Ascending aorta (tissue), 2 donors: ENCODE measurements at regions not wholly inside any gene's neighbourhood (a gene's known extent, or its start where the extent isn't known, plus 50 kb on each side); places are given as distances from the start of the nearest gene placed in this dataset.
"Not testable (repeated sequence)": the region's sequence is repeated elsewhere in the genome, so short reads cannot be mapped to it uniquely, and the experiment has no call there.

Experiments used
- DNase-seq, 2 donors: peaks; one replicate each; pipeline ENCODE4 v3.0.0-alpha.2; 2019; ENCODE audit warnings: low spot score in 2 of 2
- H3K27ac ChIP-seq, 2 donors: fragments of 200-600 bp; sonication (generic); one replicate each; pipeline ENCODE4 v1.5.1; 2016 to 2017; ENCODE audit warnings: mild to moderate bottlenecking in 1 of 2
- H3K27me3 ChIP-seq: fragments of 200-600 bp; sonication (generic); one replicate; pipeline ENCODE4 v1.5.1; 2017
- H3K36me3 ChIP-seq, 2 donors: fragments of 200-600 bp; sonication (generic); one replicate each; pipeline ENCODE4 v1.5.1; 2016
- H3K4me1 ChIP-seq, 2 donors: fragments of 200-600 bp; sonication (generic); one replicate each; pipeline ENCODE4 v1.5.1; 2016 to 2017; ENCODE audit warnings: mild to moderate bottlenecking in 1 of 2
- H3K4me3 ChIP-seq, 2 donors: fragments of 200-600 bp; sonication (generic); one replicate each; pipeline ENCODE4 v1.5.1; 2016 to 2017; ENCODE audit warnings: mild to moderate bottlenecking in 1 of 2
- H3K9me3 ChIP-seq, 2 donors: fragments of 200-600 bp; sonication (generic); one replicate each; pipeline ENCODE4 v1.5.1; 2016
- CTCF ChIP-seq, 3 experiments: fragments of 200-600 bp in 2 of 3; fragments of 450-650 bp in 1 of 3; sonication (generic) in 2 of 3; IDR thresholded peaks; one replicate each; pipeline ENCODE4 v1.5.1; 2016 to 2019; ENCODE audit warnings: antibody characterized with exemption in 3 of 3, mild to moderate bottlenecking in 1 of 3, moderate library complexity in 1 of 3
- intact Hi-C: fragments of 100-400 bp; cut with DNase I; formaldehyde crosslinking; loops from one replicate; pipeline ENCODE4 v1.15.1; 2023

- Histone ChIP-seq H3K9me3 (no peaks in the 10 kb centered on the region), H3K4me1 (no peaks in the 10 kb centered on the region), H3K27ac (no peak overlapping the region), H3K4me3 (no peak overlapping the region), H3K27me3 (no peaks in the 10 kb centered on the region), H3K36me3 (no peaks in the 10 kb centered on the region)
- intact Hi-C loops, result no loop called here
- no peak for TF ChIP-seq CTCF (IDR thresholded peaks at IDR 0.05)
- no peak for DNase-seq
Measured at GRCh38 chr9:117827456-117827855, 123.3 kb downstream of the TLR4 start.

DNA sequence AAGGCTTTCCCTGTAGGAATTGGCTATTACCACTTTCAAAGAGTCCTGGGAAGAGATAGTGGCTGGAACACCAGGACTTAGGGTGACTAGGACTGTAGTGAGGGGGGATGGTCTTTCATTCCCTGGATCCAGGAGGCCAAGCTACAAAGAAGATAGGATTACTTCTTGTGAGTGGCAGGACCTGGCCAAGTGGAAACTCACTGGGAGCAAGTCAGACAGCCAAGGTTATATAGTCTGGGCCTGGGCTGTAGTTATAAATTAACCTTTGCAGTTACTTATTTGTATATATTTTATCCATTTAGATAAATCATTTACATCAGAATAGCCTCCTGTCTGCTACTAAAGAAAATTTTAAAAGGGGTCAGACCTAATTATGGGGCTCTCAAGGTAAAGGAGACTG is 124.3 kb downstream of the TLR4 start:
- intact Hi-C loops, result no loop called here
- no peak for TF ChIP-seq CTCF (IDR thresholded peaks at IDR 0.05)

GRCh38 chr9:117835798-117836197 is 131.6 kb downstream of the TLR4 start:
- TF ChIP-seq CTCF (IDR thresholded peaks at IDR 0.05), result no peak
- intact Hi-C loops, result no loop called here
- no peaks in the 10 kb centered on the region for H3K36me3 ChIP-seq
- H3K4me3 ChIP-seq, result no peak overlapping the region
- H3K9me3 ChIP-seq, result no peaks in the 10 kb centered on the region
- no peak for DNase-seq
- no peaks in the 10 kb centered on the region for H3K4me1 ChIP-seq
- no peak overlapping the region for H3K27ac ChIP-seq
- no peaks in the 10 kb centered on the region for H3K27me3 ChIP-seq

More for the DNA sequence above, 124.3 kb downstream of the TLR4 start:
- Histone ChIP-seq H3K4me1 (no peaks in the 10 kb centered on the region), H3K27me3 (no peaks in the 10 kb centered on the region), H3K27ac (no peak overlapping the region), H3K36me3 (no peaks in the 10 kb centered on the region), H3K9me3 (no peaks in the 10 kb centered on the region), H3K4me3 (no peak overlapping the region)
- no peak for DNase-seq

DNA sequence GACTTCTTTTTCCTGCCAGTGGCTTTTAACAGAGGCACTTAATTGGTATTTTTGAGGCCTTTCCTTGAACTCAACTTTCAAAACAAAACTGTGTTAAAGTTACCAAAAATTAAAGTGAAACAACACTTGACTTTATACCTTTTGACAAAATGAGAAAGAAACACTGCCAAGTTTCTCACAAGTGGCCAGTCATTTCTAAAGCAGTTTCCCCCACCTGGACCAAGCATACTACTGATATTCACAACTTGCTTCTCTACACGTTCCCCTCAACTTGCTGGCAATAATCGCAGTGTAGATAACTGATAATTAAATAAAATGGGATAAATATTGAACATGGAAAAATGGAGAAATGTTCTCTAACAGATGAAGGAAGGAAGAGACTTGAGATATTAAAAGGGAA is 135.7 kb downstream of the TLR4 start:
- Histone ChIP-seq H3K4me3 (no peak overlapping the region), H3K27me3 (no peaks in the 10 kb centered on the region), H3K36me3 (no peaks in the 10 kb centered on the region), H3K4me1 (no peaks in the 10 kb centered on the region), H3K9me3 (no peaks in the 10 kb centered on the region), H3K27ac (no peak overlapping the region)
- no peak for TF ChIP-seq CTCF (IDR thresholded peaks at IDR 0.05)
- intact Hi-C loops, result no loop called here
- no peak for DNase-seq

DNA sequence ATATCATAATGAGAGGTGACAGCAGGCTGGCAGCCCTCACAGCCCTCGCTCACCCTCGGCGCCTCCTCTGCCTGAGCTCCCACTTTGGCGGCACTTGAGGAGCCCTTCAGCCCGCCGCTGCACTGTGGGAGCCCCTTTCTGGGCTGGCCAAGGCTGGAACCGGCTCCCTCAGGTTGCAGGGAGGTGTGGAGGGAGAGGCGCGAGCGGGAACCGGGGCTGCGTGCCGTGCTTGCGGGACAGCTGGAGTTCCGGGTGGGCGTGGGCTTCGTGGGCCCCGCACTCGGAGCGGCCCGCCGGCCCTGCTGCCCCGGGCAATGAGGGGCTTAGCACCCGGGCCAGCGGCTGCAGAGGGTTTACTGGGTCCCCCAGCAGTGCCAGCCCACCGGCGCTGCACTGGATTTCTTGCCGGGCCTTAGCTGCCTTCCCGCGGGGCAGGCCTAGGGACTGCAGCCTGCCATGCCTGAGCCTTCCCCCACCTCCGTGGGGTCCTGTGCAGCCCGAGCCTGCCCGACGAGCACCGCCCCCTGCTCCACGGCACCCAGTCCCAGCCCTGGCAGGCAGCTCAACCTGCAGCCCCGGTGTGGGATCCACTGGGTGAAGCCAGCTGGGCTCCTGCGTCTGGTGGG is 147.7 kb downstream of the TLR4 start:
- H3K27ac ChIP-seq, DNase-seq, H3K36me3 ChIP-seq, intact Hi-C loops, H3K4me1 ChIP-seq, H3K4me3 ChIP-seq, H3K9me3 ChIP-seq, H3K27me3 ChIP-seq: not testable (repeated sequence)

DNA sequence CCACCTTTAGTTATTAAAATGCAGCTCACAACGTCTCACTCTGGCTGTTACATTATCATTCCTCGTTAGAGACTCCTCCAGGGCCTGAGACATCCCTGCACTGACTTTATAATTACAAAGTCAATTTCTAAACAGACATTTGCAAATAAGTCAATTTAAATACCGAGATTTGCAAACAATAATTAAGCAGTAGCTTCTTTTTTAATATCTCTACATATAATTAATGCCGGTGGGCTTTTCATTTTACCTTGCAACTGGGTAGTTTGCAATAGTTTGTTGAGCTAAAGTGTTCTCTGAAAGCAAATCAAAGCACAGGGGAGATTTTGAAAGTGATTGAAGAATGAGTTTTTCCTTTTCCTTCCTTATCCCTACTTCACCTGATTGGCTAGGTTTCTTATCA is 154.4 kb downstream of the TLR4 start:
- Histone ChIP-seq H3K9me3 (no peaks in the 10 kb centered on the region), H3K36me3 (no peaks in the 10 kb centered on the region), H3K4me1 (no peaks in the 10 kb centered on the region), H3K4me3 (no peak overlapping the region), H3K27me3 (no peaks in the 10 kb centered on the region), H3K27ac (no peak overlapping the region)
- intact Hi-C loops, result no loop called here
- TF ChIP-seq CTCF (IDR thresholded peaks at IDR 0.05), result no peak
- no peak for DNase-seq
